Cardiac muscle cell (in vitro differentiated cells and primary cell): ENCODE measurements at regions not wholly inside any gene's neighbourhood (a gene's known extent, or its start where the extent isn't known, plus 50 kb on each side); places are given as distances from the start of the nearest gene placed in this dataset.
A peak's percentile ranks its signal among the peaks of the same experiment; 100 is the strongest.

Experiments used
- DNase-seq, 2 donors: peaks; one replicate each; pipeline versions ENCODE4 v3.0.0 to v3.0.0-alpha.2; 2010 to 2017; ENCODE audit warnings: low read depth in 1 of 2, low spot score in 1 of 2
- H3K27ac ChIP-seq: fragments of 200-600 bp; sonication (generic); 2 replicates; pipeline ENCODE4 v1.5.1; 2016
- H3K27me3 ChIP-seq: fragments of 200-600 bp; sonication (generic); 2 replicates; pipeline ENCODE4 v1.6.0; 2016; ENCODE audit warnings: control low read depth
- H3K36me3 ChIP-seq: fragments of 200-600 bp; sonication (generic); 2 replicates; pipeline ENCODE4 v1.5.1; 2016; ENCODE audit warnings: control low read depth
- H3K4me1 ChIP-seq: fragments of 200-600 bp; sonication (generic); 2 replicates; pipeline ENCODE4 v1.8.1; 2017; ENCODE audit warnings: low read depth, mild to moderate bottlenecking, mixed run types
- H3K4me3 ChIP-seq: fragments of 200-600 bp; sonication (generic); 2 replicates; pipeline ENCODE4 v1.5.1; 2016; ENCODE audit warnings: mild to moderate bottlenecking
- H3K9me3 ChIP-seq: fragments of 200-600 bp; sonication (generic); 2 replicates; pipeline ENCODE4 v1.5.1; 2017; ENCODE audit warnings: low read depth, mild to moderate bottlenecking, control low read depth
- CTCF ChIP-seq: IDR thresholded peaks from 2 replicates; pipeline ENCODE4 v1.5.1; 2012; ENCODE audit warnings: low read depth, mild to moderate bottlenecking, low read length

GRCh38 chr3:23698652-23699313, 107.0 kb upstream of the UBE2E1 start:
- Histone ChIP-seq H3K4me1 (no peaks in the 10 kb centered on the region), H3K27ac (no peak overlapping the region), H3K36me3 (no peaks in the 10 kb centered on the region), H3K27me3 (no peaks in the 10 kb centered on the region), H3K9me3 (no peaks in the 10 kb centered on the region), H3K4me3 (no peak overlapping the region)
- TF ChIP-seq CTCF: no peak
- no peak for DNase-seq

- Histone ChIP-seq H3K4me1 (no peaks in the 10 kb centered on the region), H3K9me3 (no peaks in the 10 kb centered on the region), H3K27me3 (no peaks in the 10 kb centered on the region), H3K27ac (no peak overlapping the region), H3K4me3 (no peak overlapping the region), H3K36me3 (no peaks in the 10 kb centered on the region)
- no peak for DNase-seq
- no peak for TF ChIP-seq CTCF
Observed at GRCh38 chr3:23700616-23701015, 105.1 kb upstream of the UBE2E1 start.

GRCh38 chr3:23701716-23702597, 103.8 kb upstream of the UBE2E1 start:
- DNase-seq: no peak
- no peaks in the 10 kb centered on the region for H3K36me3 ChIP-seq
- H3K27ac ChIP-seq: no peak overlapping the region
- H3K4me1 ChIP-seq: no peaks in the 10 kb centered on the region
- H3K9me3 ChIP-seq: no peaks in the 10 kb centered on the region
- no peaks in the 10 kb centered on the region for H3K27me3 ChIP-seq
- no peak overlapping the region for H3K4me3 ChIP-seq
- TF ChIP-seq CTCF: no peak

- Histone ChIP-seq H3K9me3 (no peaks in the 10 kb centered on the region), H3K4me1 (no peaks in the 10 kb centered on the region), H3K27me3 (no peaks in the 10 kb centered on the region), H3K27ac (no peak overlapping the region), H3K4me3 (no peak overlapping the region), H3K36me3 (no peaks in the 10 kb centered on the region)
- no peak for TF ChIP-seq CTCF
- peak in 1 of 2 donors; percentile 79 for DNase-seq
Observed at GRCh38 chr3:23704298-23704697, 101.5 kb upstream of the UBE2E1 start.

GRCh38 chr3:23706111-23706510, 99.6 kb upstream of the UBE2E1 start:
- no peak overlapping the region for H3K27ac ChIP-seq
- H3K4me3 ChIP-seq: no peak overlapping the region
- no peaks in the 10 kb centered on the region for H3K9me3 ChIP-seq
- no peaks in the 10 kb centered on the region for H3K4me1 ChIP-seq
- no peaks in the 10 kb centered on the region for H3K27me3 ChIP-seq
- DNase-seq: no peak
- H3K36me3 ChIP-seq: no peaks in the 10 kb centered on the region
- no peak for TF ChIP-seq CTCF
